ENCODE measurements at regions not wholly inside any gene's neighbourhood (a gene's known extent, or its start where the extent isn't known, plus 50 kb on each side); places are given as distances from the start of the nearest gene placed in this dataset.
A peak's percentile ranks its signal among the peaks of the same experiment; 100 is the strongest.
"Not testable (repeated sequence)": the region's sequence is repeated elsewhere in the genome, so short reads cannot be mapped to it uniquely, and the experiment has no call there.

DNA sequence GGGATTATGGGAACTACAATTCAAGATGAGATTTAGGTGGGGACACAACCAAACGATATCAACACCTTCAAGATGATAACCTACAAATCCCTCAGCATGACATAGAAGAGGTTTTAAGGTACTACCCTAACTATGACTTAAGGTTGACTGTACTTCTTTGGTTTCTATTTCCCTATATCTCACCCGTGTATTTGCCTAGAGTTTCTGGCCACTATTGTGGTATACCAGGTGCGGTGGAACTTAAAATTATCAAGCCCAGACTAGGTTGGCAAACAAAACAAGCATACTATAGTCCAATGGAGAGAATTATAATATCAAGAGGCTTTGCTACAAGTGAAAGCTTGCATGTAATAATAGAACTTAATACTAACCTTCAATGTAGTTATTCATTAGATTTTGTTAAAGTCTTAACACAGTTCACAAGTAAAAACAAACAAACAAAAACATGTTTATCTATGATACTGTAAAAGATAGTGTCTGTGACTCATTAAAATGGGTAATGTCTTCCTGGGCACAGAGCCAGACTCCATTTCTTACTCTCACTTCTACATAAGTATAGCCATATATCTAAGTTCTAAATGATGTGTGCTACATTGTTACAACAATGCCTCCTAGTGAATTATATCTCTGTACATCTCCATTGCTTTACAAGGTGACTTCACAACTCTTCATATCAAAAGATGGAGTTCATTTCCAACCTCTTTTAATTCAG lies 479.1 kb downstream of the ZBBX start:
- DNase-seq (ENCODE audit: low read depth, low spot score), result no peak
- in situ Hi-C loops (cut with HindIII; ENCODE audit: low pct_unique_long_range_greater_than_20kb, low sequenced_read_pairs), result no loop called here

DNA sequence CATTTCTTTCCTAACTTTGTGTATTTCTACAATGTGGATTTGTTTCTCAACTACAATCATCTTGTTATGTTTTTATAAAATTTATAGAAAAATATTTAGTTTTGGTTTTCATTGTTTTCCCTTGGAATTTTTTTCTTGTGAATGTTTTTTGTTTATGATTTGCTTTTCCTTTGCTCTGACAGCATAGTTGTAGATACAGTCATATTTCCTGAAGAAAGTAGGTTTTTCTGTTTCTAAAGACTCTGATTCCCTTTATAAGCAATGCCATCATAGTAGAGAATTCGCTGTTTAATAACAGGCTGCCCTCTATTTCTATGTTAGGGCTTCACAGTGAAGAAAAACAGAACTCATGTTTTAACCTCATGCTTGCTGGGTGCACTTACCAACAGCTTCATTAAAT lies 482.3 kb downstream of the ZBBX start:
- no peak for DNase-seq (ENCODE audit: low read depth, low spot score)
- in situ Hi-C loops (cut with HindIII; ENCODE audit: low pct_unique_long_range_greater_than_20kb, low sequenced_read_pairs), result no loop called here

DNA sequence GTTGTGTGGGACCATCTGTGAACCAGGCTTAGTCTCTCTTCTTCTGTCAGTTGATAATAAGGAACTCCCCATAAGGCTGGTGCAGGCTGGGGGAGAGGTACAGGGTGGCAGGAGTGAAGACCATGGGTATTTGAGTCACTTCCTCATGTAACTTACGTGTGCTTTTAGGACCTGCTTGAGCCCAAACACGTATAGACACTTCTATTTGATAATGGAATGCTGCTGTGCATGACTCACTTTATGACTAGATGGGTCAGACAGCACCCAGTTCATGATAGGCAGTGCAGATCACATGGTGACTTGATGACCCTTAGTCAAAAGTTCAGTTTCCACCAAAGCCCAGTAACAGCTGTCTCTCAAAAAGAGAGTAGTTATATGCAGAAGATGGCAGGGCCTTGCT lies 490.9 kb downstream of the ZBBX start:
- no peak for DNase-seq (ENCODE audit: low read depth, low spot score)
- in situ Hi-C loops (cut with HindIII; ENCODE audit: low pct_unique_long_range_greater_than_20kb, low sequenced_read_pairs), result no loop called here

DNA sequence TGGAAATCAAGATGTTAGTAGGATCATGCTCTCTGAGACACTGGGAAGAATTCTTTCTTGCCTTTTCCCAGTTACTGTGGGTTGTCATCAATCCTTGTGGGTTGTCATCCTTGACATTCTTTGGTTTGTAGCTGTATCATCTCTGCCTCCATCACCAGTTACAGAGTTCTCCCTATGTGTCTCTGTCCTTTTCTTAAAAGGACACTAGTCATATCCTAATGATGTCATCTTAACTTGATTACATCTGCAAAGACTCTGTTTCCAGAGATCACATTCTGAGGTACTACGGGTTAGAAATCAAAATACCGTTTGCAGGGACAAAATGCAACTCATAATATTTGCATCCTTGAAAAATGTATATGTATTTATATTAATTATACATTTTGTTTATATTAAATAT lies 500.4 kb downstream of the ZBBX start:
- in situ Hi-C loops (cut with HindIII; ENCODE audit: low pct_unique_long_range_greater_than_20kb, low sequenced_read_pairs), result no loop called here

DNA sequence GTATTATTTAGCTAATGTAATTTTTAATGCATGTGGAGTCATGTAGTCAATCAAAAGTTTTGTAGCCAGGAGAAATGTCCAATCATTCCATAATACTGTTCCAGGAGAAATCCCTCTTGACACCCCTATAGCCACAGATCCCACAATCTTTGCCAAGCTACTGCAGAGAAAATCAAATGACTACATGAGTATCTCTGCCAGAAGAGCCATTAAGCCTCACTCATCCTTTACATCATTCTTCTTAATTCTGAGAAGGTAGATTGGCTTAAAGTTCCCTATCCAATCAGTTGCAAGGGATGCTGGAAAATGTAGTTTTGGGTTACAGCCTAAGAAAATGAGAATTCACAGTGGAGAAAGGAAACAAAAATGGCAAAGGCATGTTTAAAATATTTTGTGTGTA lies 502.1 kb downstream of the ZBBX start:
- in situ Hi-C loops (cut with HindIII; ENCODE audit: low pct_unique_long_range_greater_than_20kb, low sequenced_read_pairs), result no loop called here
- DNase-seq (ENCODE audit: low read depth, low spot score), result no peak

More for the DNA sequence above, 500.4 kb downstream of the ZBBX start:
- no peak for DNase-seq (ENCODE audit: low read depth, low spot score)

DNA sequence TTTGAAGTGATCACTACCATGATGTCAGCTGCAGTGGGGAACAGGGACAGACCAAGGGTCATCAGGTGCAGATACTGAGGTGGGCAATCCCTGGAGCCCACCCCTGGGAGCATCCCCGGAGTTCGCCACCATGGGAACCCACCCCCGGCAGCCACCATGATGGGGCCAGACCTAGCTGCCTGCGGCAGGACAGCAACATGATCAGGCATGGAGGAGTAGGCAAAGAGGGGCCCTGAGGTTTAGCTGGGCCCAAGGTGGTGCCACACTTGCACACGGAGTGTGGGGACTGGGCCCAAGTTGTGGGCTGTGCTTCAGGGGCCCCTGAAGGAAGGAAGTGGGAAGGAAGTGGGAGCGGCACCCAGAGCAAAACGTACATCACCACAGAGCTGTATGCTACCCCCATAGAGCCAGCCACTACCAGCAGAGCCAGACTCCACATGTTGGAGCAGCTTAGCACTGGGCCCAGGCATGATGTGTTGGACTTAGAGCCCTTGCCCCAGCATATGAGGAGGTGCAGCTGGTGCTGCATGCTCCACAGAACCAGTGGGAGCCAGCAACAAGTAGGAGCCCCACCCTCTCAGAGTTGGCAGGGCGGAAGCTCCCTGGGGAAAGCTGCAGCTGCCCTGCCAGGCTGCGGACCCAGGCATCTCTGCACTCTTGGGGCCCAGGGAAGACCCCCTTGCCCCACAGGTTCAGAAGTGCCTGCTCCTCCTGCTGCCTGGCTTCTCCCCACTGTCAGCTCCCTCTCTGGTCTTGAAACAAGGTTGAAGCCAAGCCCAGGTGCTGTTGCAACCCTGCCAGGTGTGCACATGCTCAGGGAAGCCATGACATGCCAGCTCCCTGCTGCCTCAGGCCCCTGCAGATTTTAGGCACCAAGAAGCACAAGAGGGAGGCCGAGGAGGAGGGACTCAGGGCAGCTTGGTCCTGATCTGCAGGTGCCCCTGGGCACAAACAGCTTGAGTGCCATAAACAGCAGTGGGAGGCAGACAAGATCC lies 515.3 kb downstream of the ZBBX start:
- in situ Hi-C loops (cut with HindIII; ENCODE audit: low pct_unique_long_range_greater_than_20kb, low sequenced_read_pairs), result no loop called here

DNA sequence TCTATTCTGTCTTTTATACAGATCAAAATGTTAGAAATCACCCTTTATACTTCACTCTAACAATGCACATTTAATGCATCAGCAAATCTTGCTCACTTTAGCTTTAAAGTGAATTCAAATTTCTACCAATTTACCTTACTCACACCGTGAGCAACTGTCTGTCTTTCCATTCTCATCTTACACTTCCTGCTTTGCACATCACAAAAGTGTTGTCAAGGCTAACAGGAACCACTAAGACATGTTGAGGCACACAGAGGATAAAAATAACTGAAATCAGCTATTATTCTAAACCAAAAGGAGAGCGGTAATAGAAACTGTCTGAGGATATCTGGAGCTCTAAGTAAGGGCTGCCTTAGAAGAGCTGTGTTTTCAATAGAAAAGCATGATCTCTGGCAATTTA lies 519.9 kb downstream of the ZBBX start:
- in situ Hi-C loops (cut with HindIII; ENCODE audit: low pct_unique_long_range_greater_than_20kb, low sequenced_read_pairs), result no loop called here
- no peak for DNase-seq (ENCODE audit: low read depth, low spot score)

More for the DNA sequence above, 515.3 kb downstream of the ZBBX start:
- DNase-seq (ENCODE audit: low read depth, low spot score), result no peak

DNA sequence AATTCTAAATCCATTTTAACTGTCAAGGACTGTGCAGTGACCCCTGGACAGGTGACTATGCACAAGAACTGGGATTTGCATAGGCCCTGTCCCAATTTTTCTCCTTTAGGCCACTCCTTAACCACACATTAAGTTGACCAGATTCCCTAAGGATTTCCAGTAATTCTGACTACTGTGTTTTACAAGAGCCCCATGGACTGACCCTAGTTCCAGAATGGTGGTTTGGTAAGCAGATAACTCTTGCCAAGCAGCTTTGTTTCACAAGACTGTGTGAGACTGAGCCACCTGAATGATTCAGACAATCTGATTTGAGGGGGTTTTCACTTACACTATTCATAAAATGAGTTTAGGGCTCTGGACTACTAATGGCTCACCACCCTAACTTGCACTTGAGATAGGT lies 535.8 kb downstream of the ZBBX start:
- in situ Hi-C loops (cut with HindIII; ENCODE audit: low pct_unique_long_range_greater_than_20kb, low sequenced_read_pairs), result no loop called here
- no peak for DNase-seq (ENCODE audit: low read depth, low spot score)

DNA sequence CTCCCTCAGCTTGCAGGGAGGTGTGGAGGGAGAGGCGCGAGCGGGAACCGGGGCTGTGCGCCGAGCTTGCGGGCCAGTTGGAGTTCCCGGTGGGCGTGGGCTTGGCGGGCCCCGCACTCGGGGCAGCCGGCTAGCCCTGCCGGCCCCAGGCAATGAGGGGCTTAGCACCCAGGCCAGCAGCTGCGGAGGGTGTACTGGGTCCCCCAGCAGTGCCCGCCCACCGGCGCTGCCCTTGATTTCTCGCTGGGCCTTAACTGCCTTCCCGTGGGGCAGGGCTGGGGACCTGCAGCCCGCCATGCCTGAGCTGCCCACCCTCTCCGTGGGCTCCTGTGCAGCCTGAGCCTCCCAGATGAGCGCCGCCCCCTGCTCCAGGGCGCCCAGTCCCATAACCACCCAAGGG lies 537.3 kb downstream of the ZBBX start:
- in situ Hi-C loops (cut with HindIII; ENCODE audit: low pct_unique_long_range_greater_than_20kb, low sequenced_read_pairs); DNase-seq (ENCODE audit: low read depth, low spot score): not testable (repeated sequence)

DNA sequence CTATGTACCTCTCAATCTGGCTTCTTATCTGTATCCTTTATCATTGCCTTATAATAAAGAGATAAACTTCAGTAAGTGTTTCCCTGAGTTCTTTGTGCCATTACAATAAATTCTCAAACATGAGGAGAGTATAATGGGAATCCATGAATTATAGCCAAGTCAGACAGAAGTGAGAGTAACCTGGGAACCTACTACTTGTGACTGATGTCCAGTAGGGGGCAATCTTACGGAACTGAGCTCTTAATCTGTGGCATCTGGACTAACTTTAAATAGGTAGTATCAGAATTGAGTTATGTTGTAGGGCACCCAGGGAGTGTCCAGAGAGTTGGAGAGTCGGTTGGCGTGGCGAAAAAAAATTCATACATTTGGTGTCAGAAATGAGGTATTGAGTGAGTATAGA lies 542.6 kb downstream of the ZBBX start:
- in situ Hi-C loops (cut with HindIII; ENCODE audit: low pct_unique_long_range_greater_than_20kb, low sequenced_read_pairs), result no loop called here
- peak; percentile 71 for DNase-seq (ENCODE audit: low read depth, low spot score)

DNA sequence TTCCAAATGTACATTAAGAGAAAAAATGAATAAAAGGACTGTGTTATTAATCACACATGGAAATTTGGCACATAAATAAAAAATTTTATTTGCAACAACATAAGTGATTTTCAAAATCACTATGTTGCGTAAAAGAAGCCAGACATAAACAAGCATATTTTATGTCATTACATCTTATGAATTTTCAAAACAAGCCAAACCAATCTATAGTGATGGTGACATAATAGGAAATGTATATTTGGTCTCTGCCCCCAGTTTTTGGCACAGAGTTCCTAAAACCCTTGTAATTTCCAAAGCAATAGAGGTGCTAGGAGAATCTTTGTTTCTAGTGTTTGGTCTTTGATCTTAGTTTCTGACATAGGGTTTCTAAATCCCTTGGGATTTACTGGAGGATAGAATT lies 543.3 kb downstream of the ZBBX start:
- DNase-seq (ENCODE audit: low read depth, low spot score), result no peak
- in situ Hi-C loops (cut with HindIII; ENCODE audit: low pct_unique_long_range_greater_than_20kb, low sequenced_read_pairs), result no loop called here

DNA sequence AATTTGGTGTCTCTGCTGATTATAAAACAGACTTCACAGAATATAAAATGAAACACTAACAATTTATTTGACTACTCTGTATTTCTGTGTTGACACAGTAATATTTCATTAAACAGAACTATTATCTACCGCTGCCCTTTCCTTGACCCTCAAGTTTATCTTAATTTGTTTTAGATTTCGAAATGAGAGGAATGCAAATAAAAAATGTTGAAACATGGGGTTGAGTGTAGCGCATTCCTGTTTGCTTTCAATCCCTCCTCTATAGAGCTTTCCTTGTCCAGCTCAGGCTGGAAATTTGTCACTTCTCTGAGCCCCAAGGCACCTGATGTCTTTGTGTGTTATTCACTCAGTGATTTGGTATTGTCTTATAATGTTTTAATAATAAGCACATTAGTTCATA lies 550.2 kb downstream of the ZBBX start:
- no peak for DNase-seq (ENCODE audit: low read depth, low spot score)
- in situ Hi-C loops (cut with HindIII; ENCODE audit: low pct_unique_long_range_greater_than_20kb, low sequenced_read_pairs), result no loop called here

DNA sequence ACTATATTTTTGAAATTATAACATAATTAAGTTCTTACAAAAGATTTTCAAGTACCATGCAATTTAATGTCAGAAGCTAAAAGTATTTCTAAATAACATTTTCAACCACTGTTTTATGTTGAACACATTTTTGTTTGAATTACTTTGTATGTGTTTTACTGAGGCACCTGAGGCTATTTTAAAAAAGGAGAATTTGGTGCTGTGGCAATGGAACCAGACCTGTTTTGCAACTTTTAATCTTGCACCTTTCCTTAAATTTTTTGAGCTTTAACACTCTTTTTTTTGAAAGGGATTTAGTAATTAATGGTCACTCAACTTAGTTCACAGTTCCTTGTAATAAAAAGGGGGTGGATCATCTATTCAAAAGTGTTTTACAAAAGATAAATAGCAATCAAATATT lies 561.6 kb downstream of the ZBBX start:
- DNase-seq (ENCODE audit: low read depth, low spot score), result no peak
- in situ Hi-C loops (cut with HindIII; ENCODE audit: low pct_unique_long_range_greater_than_20kb, low sequenced_read_pairs), result no loop called here

DNA sequence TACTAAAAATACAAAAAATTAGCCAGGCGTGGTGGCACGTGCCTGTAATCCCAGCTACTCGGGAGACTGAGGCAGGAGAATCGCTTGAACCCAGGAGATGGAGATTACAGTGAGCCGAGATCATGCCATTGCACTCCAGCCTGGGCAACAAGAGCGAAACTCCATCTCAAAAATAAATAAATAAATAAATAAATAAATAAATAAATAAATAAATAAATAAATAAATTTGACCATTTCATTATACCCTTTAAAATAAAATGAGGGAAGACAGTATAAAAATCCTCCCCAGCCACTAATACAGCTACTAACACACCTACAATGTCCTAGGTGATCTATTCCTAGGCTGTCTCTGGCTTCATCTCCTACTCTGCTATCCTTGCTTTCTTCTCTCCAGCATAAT lies 562.8 kb downstream of the ZBBX start:
- DNase-seq (ENCODE audit: low read depth, low spot score); in situ Hi-C loops (cut with HindIII; ENCODE audit: low pct_unique_long_range_greater_than_20kb, low sequenced_read_pairs): not testable (repeated sequence)

DNA sequence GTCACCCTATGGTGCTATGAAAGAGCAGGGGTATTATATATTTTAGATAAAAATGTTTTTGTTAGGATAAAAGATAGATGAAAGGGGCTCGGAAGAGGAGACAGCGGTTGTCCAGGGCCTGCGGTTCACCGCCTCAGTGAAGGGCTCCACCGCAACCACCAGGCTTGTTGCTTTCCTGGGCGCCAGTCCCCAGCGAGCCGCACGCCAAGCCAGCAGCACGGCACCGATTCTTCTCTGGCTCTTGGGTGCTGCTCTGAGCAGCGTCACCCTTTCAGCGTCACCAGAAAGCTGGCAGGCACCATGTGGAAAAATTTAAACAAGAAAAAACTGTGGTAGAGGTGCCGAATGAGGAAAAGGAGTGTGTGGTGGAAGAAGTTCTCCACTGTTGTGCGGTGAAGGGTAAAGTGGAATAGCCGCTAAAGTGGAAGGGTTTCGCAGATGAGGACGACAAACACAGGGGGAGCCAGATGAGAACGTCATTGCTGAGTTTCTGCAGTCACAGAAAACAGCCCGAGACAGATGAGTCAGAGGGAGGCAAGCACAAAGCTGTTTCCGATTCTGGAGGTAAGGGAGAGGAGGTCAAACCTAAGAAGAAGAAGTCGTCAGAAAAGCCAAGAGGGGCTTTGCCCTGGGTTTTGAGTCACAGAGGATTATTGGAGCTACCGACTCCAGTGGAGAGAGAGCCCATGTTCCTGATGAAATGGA lies 569.2 kb downstream of the ZBBX start:
- DNase-seq (ENCODE audit: low read depth, low spot score), result no peak
- in situ Hi-C loops (cut with HindIII; ENCODE audit: low pct_unique_long_range_greater_than_20kb, low sequenced_read_pairs), result no loop called here

DNA sequence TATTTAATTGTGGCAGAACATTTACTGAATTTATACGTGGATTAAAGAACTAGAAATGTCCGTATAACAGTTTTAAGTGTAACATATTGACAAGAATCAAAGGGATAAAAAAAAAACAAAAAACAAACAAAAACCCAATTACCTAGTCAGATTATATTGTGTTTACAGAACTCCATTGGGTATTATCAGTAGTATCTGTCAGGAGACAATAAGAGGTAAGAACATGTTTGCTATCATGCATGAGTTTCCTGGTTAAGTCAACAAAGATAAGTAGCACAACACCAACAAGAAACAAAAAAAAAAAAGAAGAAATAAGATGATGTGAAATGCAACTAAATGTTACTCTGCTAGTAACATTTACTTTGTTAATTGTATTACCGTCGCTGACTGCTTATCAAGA lies 570.6 kb downstream of the ZBBX start:
- no peak for DNase-seq (ENCODE audit: low read depth, low spot score)
- in situ Hi-C loops (cut with HindIII; ENCODE audit: low pct_unique_long_range_greater_than_20kb, low sequenced_read_pairs), result no loop called here

DNA sequence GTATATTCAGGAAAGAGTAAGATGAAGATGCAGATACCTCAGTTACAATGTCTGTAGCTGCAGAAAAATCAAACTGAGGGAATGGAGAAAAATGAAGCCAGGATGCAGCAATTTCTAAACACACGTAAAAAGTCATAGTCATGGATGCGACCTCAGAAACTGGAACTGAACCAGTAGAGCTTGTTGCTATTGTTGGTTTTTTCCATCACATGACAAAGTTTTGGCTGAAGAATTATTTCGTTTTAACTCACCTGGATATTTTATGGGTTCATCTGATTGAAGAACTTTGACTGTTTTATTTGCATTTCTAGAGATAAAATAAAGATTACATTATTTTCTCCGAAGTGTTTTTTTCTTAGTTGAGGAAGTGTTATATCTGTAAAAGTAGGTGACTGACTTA lies 591.2 kb downstream of the ZBBX start:
- no peak for DNase-seq (ENCODE audit: low read depth, low spot score)
- in situ Hi-C loops (cut with HindIII; ENCODE audit: low pct_unique_long_range_greater_than_20kb, low sequenced_read_pairs), result no loop called here

DNA sequence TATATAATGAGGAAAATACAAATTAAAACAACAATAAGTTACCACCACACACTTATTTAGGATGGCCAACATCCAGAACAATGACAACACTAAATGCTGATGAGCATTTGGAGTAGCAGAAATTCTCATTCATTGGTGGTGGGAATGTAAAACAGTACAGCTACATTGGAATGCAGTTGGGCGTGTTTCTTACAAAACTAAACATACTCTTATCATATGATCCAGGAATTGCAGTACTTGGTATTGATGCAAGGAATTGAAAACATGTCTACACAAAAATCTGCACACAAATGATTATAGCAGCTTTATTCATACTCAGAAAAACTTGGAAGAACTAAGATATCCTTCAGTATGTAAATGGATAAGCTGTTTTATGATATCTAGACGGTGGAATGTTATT lies 594.2 kb downstream of the ZBBX start:
- in situ Hi-C loops (cut with HindIII; ENCODE audit: low pct_unique_long_range_greater_than_20kb, low sequenced_read_pairs), result no loop called here
- DNase-seq (ENCODE audit: low read depth, low spot score), result no peak
